Suprapubic skin (tissue), 4 donors: ENCODE measurements at regions not wholly inside any gene's neighbourhood (a gene's known extent, or its start where the extent isn't known, plus 50 kb on each side); places are given as distances from the start of the nearest gene placed in this dataset.

Source experiments
- DNase-seq, 2 donors: peaks; one replicate each; pipeline ENCODE4 v3.0.0-alpha.2; 2019; ENCODE audit warnings: low spot score in 2 of 2
- H3K27ac ChIP-seq: fragments of 200-600 bp; sonication (generic); one replicate; pipeline ENCODE4 v1.5.1; 2019
- H3K27me3 ChIP-seq: fragments of 200-600 bp; sonication (generic); one replicate; pipeline ENCODE4 v1.5.1; 2019
- H3K36me3 ChIP-seq: fragments of 200-600 bp; sonication (generic); one replicate; pipeline ENCODE4 v1.5.1; 2019
- H3K4me1 ChIP-seq: fragments of 200-600 bp; sonication (generic); one replicate; pipeline ENCODE4 v1.5.1; 2019
- H3K4me3 ChIP-seq: fragments of 200-600 bp; sonication (generic); one replicate; pipeline ENCODE4 v1.5.1; 2019; ENCODE audit warnings: mild to moderate bottlenecking
- H3K9me3 ChIP-seq: fragments of 200-600 bp; sonication (generic); one replicate; pipeline ENCODE4 v1.5.1; 2019
- CTCF ChIP-seq, 2 donors: fragments of 200-600 bp in 1 of 2; fragments of 450-650 bp in 1 of 2; sonication (generic) in 1 of 2; IDR thresholded peaks; one replicate each; pipeline ENCODE4 v1.5.1; 2016 to 2019; ENCODE audit warnings: antibody characterized with exemption in 2 of 2, mild to moderate bottlenecking in 1 of 2, moderate library complexity in 1 of 2
- EP300 ChIP-seq: sonication (generic); formaldehyde crosslinking; IDR thresholded peaks from one replicate; pipeline ENCODE4 v1.6.1; 2017; ENCODE audit warnings: antibody characterized with exemption
- POLR2A ChIP-seq, 2 donors: fragments of 450-650 bp; IDR thresholded peaks; one replicate each; pipeline ENCODE4 v1.6.1; 2017; ENCODE audit warnings: antibody characterized with exemption in 2 of 2, mild to moderate bottlenecking in 2 of 2, moderate library complexity in 2 of 2
- POLR2AphosphoS5 ChIP-seq, 3 donors: sonication (generic); formaldehyde crosslinking; IDR thresholded peaks; one replicate each; pipeline ENCODE4 v1.6.1; 2017; ENCODE audit warnings: antibody characterized with exemption in 3 of 3
- WGBS: methylation state at CpG from one replicate; pipeline ENCODE4 v1.1.5; 2018; 5-methylcytosine and 5-hydroxymethylcytosine counted together

- Histone ChIP-seq H3K27me3 (no peaks in the 10 kb centered on the region), H3K9me3 (no peaks in the 10 kb centered on the region), H3K36me3 (no peaks in the 10 kb centered on the region), H3K27ac (no peak overlapping the region), H3K4me3 (no peak overlapping the region), H3K4me1 (no peaks in the 10 kb centered on the region)
- no peak for DNase-seq
- TF ChIP-seq POLR2AphosphoS5 (IDR thresholded peaks at IDR 0.05) (no peak), EP300 (no peak), CTCF (IDR thresholded peaks at IDR 0.05) (no peak), POLR2A (IDR thresholded peaks at IDR 0.05) (no peak)
- 61% methylated on average over 4 of the region's 4 CpGs for WGBS
Measured at GRCh38 chrX:96006281-96006680, 678.4 kb upstream of the DIAPH2 start.

DNA sequence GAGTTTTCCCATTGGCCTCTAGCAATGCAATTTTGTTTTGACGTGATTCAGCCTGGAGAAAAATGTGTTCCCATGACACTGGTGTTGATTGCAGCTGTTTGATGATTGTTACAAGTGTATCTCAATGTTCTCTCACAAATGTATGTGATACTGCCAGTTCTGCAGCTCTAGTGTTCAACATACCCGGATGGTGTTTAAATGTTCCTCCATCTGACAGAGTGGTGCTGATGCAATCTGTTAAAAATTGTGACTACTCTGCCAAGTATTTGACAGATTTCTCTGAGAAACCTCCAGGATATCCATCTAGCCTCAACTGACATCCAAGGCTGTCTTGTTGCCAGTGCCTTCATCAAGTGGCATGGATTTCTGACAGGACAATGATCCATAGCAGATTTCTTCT lies 657.2 kb upstream of the DIAPH2 start:
- WGBS = 47% methylated on average over 2 of the region's 2 CpGs
- no peaks in the 10 kb centered on the region for H3K36me3 ChIP-seq
- DNase-seq = no peak
- no peaks in the 10 kb centered on the region for H3K9me3 ChIP-seq
- H3K4me3 ChIP-seq = no peak overlapping the region
- no peak for TF ChIP-seq EP300
- TF ChIP-seq POLR2AphosphoS5 (IDR thresholded peaks at IDR 0.05) = no peak
- no peak for TF ChIP-seq POLR2A (IDR thresholded peaks at IDR 0.05)
- H3K27me3 ChIP-seq = no peaks in the 10 kb centered on the region
- H3K27ac ChIP-seq = no peak overlapping the region
- no peaks in the 10 kb centered on the region for H3K4me1 ChIP-seq

DNA sequence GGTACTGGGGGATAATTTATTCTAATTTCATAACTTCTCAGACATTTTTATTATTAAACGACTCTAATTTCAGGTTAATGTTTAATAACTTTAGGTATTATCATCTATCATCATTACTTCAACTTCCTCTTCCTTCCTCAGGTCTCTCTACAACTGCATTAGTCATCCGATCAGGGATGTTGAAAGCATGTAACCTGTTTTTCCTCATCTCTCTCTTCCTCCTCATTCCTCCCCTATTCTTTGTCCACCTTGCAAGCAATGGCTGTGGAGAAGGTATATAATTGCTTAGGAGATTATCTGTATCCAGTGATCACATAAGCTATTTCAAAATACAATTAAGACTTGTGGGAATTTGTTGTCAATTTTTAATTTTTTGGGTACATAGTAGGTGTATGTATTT lies 632.6 kb upstream of the DIAPH2 start:
- Histone ChIP-seq H3K36me3 (no peaks in the 10 kb centered on the region), H3K9me3 (no peaks in the 10 kb centered on the region), H3K27ac (no peak overlapping the region), H3K27me3 (no peaks in the 10 kb centered on the region), H3K4me1 (no peaks in the 10 kb centered on the region), H3K4me3 (no peak overlapping the region)
- DNase-seq = no peak
- no peak for TF ChIP-seq EP300
- TF ChIP-seq CTCF (IDR thresholded peaks at IDR 0.05) = no peak
- TF ChIP-seq POLR2AphosphoS5 (IDR thresholded peaks at IDR 0.05) = no peak
- no peak for TF ChIP-seq POLR2A (IDR thresholded peaks at IDR 0.05)
- WGBS = 74% methylated on average over 2 of the region's 2 CpGs

- H3K9me3 ChIP-seq = no peaks in the 10 kb centered on the region
Measured at GRCh38 chrX:96081891-96082290, 602.8 kb upstream of the DIAPH2 start.

GRCh38 chrX:96094616-96095015 lies 590.0 kb upstream of the DIAPH2 start:
- WGBS = 65% methylated on average over 5 of the region's 5 CpGs

More at GRCh38 chrX:96081891-96082290, 602.8 kb upstream of the DIAPH2 start:
- Histone ChIP-seq H3K36me3 (no peaks in the 10 kb centered on the region), H3K27me3 (no peaks in the 10 kb centered on the region), H3K4me1 (no peaks in the 10 kb centered on the region), H3K4me3 (no peak overlapping the region), H3K27ac (no peak overlapping the region)
- no peak for TF ChIP-seq CTCF (IDR thresholded peaks at IDR 0.05)
- no peak for TF ChIP-seq POLR2A (IDR thresholded peaks at IDR 0.05)
- TF ChIP-seq EP300 = no peak
- no peak for TF ChIP-seq POLR2AphosphoS5 (IDR thresholded peaks at IDR 0.05)
- no peak for DNase-seq

More at GRCh38 chrX:96094616-96095015, 590.0 kb upstream of the DIAPH2 start:
- Histone ChIP-seq H3K27ac (no peak overlapping the region), H3K36me3 (no peaks in the 10 kb centered on the region), H3K27me3 (no peaks in the 10 kb centered on the region), H3K4me1 (no peaks in the 10 kb centered on the region), H3K4me3 (no peak overlapping the region), H3K9me3 (no peaks in the 10 kb centered on the region)
- TF ChIP-seq CTCF (IDR thresholded peaks at IDR 0.05) = no peak
- TF ChIP-seq POLR2AphosphoS5 (IDR thresholded peaks at IDR 0.05) = no peak
- DNase-seq = no peak
